ENCODE measurements at regions not wholly inside any gene's neighbourhood (a gene's known extent, or its start where the extent isn't known, plus 50 kb on each side); places are given as distances from the start of the nearest gene placed in this dataset.

DNA sequence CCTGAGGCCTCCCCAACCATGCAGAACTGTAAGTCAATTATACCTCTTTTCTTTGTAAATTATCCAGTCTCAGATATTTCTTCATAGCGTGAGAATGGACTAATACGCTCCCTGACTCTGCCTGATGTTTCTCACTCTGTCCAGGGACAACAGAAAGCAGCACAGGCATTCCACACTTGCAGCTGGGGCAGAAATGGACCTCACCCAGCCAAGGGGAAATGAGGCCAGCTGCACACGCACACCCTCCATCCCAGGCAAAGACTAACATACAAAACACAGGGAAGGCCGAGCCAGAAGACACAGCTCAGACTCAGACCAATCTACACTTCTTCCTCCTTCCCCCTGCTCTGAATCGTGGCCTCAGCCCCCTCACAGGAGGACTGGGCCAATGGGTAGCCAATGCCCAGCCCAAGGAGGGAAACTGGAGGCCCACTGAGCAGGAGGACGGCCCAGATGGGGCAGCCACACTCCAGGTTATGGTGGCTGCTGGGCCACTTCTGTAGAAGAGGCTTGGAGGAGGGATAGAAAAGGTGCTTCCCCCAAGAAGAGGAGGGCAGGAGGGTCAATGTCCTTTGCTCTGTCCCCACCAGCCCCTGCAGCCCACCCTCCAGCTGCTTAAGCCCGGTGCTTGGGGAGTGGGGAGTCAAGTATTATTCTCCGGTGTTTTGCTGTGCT, 228.4 kb downstream of the NPHP4 start:
- TF ChIP-seq TAF1 (IDR thresholded peaks at IDR 0.05; ENCODE audit: borderline replicate concordance, insufficient read depth, low read length): no peak
- no peak for TF ChIP-seq POLR2AphosphoS5 (IDR thresholded peaks at IDR 0.05; ENCODE audit: low read depth, low read length)
- TF ChIP-seq, protein P1, sequence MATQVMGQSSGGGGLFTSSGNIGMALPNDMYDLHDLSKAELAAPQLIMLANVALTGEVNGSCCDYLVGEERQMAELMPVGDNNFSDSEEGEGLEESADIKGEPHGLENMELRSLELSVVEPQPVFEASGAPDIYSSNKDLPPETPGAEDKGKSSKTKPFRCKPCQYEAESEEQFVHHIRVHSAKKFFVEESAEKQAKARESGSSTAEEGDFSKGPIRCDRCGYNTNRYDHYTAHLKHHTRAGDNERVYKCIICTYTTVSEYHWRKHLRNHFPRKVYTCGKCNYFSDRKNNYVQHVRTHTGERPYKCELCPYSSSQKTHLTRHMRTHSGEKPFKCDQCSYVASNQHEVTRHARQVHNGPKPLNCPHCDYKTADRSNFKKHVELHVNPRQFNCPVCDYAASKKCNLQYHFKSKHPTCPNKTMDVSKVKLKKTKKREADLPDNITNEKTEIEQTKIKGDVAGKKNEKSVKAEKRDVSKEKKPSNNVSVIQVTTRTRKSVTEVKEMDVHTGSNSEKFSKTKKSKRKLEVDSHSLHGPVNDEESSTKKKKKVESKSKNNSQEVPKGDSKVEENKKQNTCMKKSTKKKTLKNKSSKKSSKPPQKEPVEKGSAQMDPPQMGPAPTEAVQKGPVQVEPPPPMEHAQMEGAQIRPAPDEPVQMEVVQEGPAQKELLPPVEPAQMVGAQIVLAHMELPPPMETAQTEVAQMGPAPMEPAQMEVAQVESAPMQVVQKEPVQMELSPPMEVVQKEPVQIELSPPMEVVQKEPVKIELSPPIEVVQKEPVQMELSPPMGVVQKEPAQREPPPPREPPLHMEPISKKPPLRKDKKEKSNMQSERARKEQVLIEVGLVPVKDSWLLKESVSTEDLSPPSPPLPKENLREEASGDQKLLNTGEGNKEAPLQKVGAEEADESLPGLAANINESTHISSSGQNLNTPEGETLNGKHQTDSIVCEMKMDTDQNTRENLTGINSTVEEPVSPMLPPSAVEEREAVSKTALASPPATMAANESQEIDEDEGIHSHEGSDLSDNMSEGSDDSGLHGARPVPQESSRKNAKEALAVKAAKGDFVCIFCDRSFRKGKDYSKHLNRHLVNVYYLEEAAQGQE (IDR thresholded peaks at IDR 0.05; ENCODE audit: insufficient read depth in 1 of 2, low read depth in 2 of 2, low read length in 2 of 2): no peak

DNA sequence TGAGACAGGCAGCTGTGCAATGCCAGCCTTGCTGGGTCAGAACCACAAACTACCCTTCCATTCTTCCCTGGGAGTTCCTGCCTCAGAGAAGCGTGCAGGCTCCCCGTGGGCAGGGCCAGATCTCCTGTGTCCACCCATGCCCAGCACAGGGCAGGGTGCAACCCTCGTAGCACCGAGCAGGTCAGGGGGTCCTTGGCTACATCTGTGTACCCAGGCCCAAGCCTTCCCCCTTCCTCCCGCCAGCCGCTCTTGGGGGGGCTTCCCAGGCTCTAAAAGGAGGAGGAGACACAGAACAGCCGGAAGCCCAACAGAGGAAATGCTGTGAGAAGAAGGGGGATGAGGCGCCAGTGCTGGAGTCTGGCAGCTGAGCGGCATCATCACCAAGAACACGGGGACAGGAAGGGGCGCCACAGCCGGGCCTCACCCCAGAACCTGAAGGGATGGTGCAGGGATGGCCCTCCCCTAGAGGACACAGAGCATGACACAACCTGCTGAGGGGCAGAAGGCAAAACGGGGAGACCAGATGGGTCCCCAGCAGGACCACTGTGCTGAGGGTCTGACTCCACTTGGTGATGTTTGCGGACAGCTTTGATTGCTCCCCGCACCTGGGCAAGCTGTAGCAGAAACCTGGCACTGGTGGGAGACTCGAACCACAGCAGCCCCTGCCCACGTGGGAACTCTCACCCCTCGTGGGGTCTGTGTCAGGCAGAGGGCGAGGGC, 233.2 kb downstream of the NPHP4 start:
- TF ChIP-seq SIN3A (IDR thresholded peaks at IDR 0.05; ENCODE audit: borderline replicate concordance, insufficient read depth, low read length): no peak
- TF ChIP-seq POLR2AphosphoS5 (IDR thresholded peaks at IDR 0.05; ENCODE audit: low read depth, low read length): no peak
- TF ChIP-seq, protein P1 (IDR thresholded peaks at IDR 0.05; ENCODE audit: insufficient read depth in 1 of 2, low read depth in 2 of 2, low read length in 2 of 2): no peak
- TF ChIP-seq FOXP2 (optimal IDR thresholded peaks at IDR 0.05; ENCODE audit: borderline replicate concordance, extremely low read depth, extremely low read length, insufficient read depth): no peak
- TF ChIP-seq TAF1 (IDR thresholded peaks at IDR 0.05; ENCODE audit: borderline replicate concordance, insufficient read depth, low read length): no peak

DNA sequence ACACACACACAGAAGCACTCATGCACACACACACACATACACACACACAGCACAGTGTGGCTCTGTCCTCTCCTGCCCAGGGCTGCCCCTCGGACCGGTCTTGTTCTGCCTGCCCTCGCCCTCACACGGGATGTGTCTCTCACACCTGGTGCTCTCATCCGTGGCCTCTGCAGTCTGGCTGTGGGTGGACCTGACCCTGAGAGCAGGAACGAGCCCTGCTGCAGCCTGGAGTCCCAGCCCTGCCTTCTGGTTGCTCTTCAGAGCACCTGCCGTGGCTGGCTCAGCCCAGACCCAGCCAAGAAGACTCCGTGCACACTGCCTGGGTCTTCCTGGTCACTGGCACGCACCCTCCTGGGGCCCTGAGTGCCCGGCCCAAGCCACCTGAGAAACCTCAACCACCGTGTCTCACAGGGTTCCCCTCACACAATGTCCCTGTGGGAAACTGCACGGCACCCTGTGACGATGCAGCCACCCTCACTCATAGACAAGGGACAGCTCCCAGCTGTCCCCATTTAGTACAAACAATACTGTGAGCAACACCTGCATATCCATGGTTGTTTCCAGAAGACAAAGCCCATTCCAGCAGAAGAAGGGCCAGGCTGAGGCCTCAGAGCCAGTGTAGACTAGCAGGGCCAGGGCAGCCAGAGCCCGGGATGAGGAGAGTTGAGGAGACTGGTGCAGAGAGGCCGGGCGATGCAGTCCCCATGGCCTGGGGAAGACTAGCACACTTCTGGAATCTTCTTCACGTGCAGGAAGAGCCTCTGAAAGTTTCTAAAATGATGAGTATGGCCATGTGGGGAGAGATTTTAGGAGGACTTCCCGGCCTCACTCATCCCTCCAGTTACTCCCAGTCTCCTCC, 234.0 kb downstream of the NPHP4 start:
- TF ChIP-seq TAF1 (IDR thresholded peaks at IDR 0.05; ENCODE audit: borderline replicate concordance, insufficient read depth, low read length): no peak
- TF ChIP-seq POLR2AphosphoS5 (IDR thresholded peaks at IDR 0.05; ENCODE audit: low read depth, low read length): no peak
- TF ChIP-seq FOXP2 (optimal IDR thresholded peaks at IDR 0.05; ENCODE audit: borderline replicate concordance, extremely low read depth, extremely low read length, insufficient read depth): no peak
- TF ChIP-seq SIN3A (IDR thresholded peaks at IDR 0.05; ENCODE audit: borderline replicate concordance, insufficient read depth, low read length): no peak
- TF ChIP-seq, protein P1 (IDR thresholded peaks at IDR 0.05; ENCODE audit: insufficient read depth in 1 of 2, low read depth in 2 of 2, low read length in 2 of 2): no peak

DNA sequence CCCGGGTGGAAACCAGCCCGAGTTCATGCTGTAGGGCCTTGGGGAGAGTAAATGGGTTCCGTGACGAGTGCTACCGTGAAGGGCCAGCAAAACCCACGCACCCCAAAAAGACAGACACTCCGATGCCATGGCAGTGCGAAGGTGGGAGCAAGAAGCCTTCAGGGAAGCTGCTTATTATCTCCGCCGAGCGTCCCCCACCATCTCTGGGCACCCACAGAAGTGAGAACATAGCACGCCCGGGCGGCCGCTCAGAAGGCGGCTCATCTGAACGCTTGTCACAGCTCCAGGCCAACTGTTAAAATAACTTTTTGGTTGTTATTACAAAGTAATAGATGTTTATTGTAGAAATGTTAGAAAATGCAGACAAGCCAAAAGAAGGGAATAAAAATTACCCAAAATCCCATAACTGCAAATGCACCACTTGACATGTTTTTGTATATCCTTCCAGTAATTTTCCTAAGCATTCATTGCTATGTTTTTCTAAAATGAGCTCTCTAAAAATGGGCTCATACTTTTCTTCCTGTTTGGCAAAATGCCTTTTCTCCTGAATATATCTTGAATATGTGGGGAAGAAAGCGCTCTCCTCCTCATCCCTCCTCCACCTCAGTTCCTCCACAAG, 234.9 kb downstream of the NPHP4 start:
- TF ChIP-seq FOXP2 (optimal IDR thresholded peaks at IDR 0.05; ENCODE audit: borderline replicate concordance, extremely low read depth, extremely low read length, insufficient read depth): no peak
- TF ChIP-seq, protein P1 (IDR thresholded peaks at IDR 0.05; ENCODE audit: insufficient read depth in 1 of 2, low read depth in 2 of 2, low read length in 2 of 2): no peak
- TF ChIP-seq SIN3A (IDR thresholded peaks at IDR 0.05; ENCODE audit: borderline replicate concordance, insufficient read depth, low read length): no peak
- TF ChIP-seq POLR2AphosphoS5 (IDR thresholded peaks at IDR 0.05; ENCODE audit: low read depth, low read length): no peak
- TF ChIP-seq TAF1 (IDR thresholded peaks at IDR 0.05; ENCODE audit: borderline replicate concordance, insufficient read depth, low read length): no peak

All from PFSK-1 (cell line).